GM18507 (cell line): ENCODE measurements at regions not wholly inside any gene's neighbourhood (a gene's known extent, or its start where the extent isn't known, plus 50 kb on each side); places are given as distances from the start of the nearest gene placed in this dataset.
"Not testable (repeated sequence)": the region's sequence is repeated elsewhere in the genome, so short reads cannot be mapped to it uniquely, and the experiment has no call there.

Source experiments
- DNase-seq: peaks from one replicate; pipeline ENCODE4 v3.0.0; 2011; ENCODE audit warnings: low read depth; ENCODE audit not compliant: insufficient read length; ENCODE audit errors: extremely low spot score
- FAIRE-seq: peaks from 2 replicates; lab custom pipeline; 2011; peaks lifted over from hg19 to GRCh38; lab: Jason Lieb, UNC

DNA sequence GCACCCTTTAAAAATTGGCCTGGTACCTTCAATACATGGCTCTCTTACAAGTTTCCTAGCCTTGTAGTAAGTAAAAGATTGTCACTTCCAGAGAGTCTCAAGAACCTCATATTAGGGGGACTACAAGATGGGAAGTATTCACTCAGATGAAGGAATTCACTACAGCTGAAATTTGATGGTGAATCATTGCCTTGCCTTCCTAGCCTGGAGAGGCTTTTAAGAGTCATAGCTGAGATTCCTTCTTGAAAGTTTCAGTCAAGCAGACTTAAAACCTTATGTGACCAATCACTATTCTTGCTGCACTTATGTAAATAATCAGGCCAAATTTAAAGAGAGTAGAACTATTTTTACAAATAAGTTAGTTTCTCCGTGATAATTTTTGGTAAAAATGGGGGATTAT is 451.6 kb downstream of the TRHDE start:
- DNase-seq (no peak), FAIRE-seq (no peak)

- no peak for FAIRE-seq
These were observed 457.4 kb downstream of the TRHDE start for GRCh38 chr12:72729451-72730010.

DNA sequence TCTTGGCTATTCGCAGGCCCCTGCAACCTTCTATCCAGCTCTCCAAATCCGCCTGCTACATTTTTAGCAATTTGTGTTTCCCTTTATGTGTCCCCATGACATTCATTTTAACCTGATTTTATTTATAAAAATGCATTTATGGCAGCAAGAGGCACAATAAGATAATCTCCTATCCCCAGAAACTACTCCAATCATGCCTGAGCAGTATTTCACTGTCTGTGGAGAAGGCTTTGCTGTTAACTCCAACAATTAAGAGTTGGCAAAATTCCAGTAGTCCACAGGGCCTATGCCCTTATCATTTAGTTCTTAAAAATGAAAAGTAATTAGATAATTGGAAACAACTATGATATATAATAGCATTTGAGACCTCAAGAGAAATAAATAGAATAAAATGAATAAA is 462.4 kb downstream of the TRHDE start:
- no peak for DNase-seq
- FAIRE-seq = no peak

More at GRCh38 chr12:72729451-72730010, 457.4 kb downstream of the TRHDE start:
- DNase-seq = no peak

DNA sequence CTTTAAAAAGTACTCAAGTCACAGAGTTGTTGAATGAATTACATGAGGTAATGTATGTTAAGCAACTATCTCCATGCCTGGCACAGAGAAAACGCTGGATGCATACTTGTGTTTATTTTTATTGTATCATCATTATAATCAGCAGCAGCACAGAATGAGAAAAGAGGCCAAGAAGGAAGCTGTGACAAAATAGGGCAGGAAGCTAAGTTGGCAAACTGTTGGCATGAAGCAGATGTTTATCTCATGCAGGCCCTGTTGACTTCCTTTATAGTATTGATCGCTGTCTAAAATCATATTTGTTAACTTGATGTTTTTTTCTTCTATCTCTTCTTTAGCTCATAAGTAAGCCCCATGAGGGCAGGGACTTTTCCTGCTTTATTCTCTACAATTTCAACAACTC is 466.6 kb downstream of the TRHDE start:
- DNase-seq (no peak), FAIRE-seq (no peak)

- FAIRE-seq = no peak
These were observed 467.9 kb downstream of the TRHDE start for GRCh38 chr12:72740064-72740463.

GRCh38 chr12:72742568-72742967 is 470.4 kb downstream of the TRHDE start:
- FAIRE-seq (no peak), DNase-seq (no peak)

More at GRCh38 chr12:72740064-72740463, 467.9 kb downstream of the TRHDE start:
- no peak for DNase-seq

DNA sequence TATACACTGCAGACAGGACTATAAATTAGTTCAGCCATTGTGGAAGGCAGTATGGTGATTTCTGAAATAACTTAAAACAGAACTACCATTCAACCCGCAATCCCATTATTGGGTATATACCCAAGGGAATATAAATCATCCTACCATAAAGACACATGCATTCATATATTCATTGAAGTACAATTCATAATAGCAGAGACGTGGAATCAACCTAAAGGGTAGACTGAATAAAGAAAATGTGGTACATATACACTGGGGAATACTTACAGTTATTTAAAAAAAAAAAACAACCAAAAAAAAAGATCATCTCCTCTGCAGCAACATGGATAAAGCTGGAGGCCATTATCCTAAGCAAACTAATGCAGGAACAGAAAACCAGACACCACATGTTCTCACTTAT is 473.9 kb downstream of the TRHDE start:
- no peak for FAIRE-seq
- DNase-seq = no peak

DNA sequence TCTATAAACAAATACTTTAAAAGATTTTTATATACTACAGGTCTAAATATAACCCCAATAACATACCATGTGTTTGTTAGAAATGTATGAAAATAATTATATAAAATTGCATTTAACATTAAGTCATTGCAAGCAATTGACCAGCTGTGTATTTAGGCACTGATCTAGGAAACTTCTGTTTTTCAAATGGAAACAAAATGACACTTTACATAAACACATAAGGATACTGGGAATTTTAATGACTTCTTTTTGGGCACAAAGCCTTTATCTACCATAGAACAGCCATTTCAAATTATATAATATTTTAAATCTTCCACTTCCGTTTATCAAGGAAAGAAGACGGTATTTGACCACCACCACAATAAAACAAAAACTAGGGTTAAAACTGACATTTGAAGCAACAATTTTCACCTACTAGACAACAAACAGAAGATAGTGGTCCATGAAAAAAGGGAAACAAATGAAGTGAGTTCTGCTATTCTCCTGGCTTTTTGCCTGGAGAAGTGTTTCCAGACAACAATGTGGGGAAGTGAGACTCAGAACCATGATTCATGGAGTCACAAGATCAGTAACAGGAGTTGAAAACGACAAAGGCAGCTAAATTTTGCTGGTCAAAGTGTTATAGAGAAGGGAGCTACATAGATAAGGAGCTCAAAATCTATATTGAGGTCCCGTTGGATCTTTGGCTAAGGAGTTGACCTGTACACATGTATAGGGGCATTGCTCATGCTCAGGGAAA is 475.1 kb downstream of the TRHDE start:
- no peak for FAIRE-seq
- DNase-seq = no peak

GRCh38 chr12:72748971-72749370 is 476.8 kb downstream of the TRHDE start:
- FAIRE-seq (no peak), DNase-seq (no peak)

- DNase-seq (no peak), FAIRE-seq (no peak)
These were observed 481.4 kb downstream of the TRHDE start for GRCh38 chr12:72753571-72753970.

GRCh38 chr12:72754026-72754425 is 481.9 kb downstream of the TRHDE start:
- DNase-seq, FAIRE-seq: not testable (repeated sequence)

GRCh38 chr12:72766517-72766916 is 494.3 kb downstream of the TRHDE start:
- DNase-seq (no peak), FAIRE-seq (no peak)

DNA sequence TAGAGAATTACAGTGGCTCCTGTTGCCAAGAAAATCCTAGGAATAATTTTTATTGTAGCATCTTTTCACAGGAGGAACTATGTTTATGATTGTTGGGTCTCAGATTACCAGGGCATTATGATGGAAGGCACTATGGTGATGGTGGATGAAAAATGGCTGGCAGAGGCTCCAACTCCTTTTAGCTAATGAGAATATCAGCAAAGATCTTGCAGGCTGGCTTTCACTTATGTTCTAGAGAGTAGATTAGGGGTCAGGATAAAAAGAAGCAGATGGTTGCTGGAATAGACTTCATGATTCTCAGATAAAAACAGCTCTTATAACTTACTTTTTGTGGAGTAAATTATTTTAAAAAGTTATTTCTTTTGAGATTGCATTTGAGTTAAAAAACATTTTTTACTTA is 501.9 kb downstream of the TRHDE start:
- FAIRE-seq (no peak), DNase-seq (no peak)

DNA sequence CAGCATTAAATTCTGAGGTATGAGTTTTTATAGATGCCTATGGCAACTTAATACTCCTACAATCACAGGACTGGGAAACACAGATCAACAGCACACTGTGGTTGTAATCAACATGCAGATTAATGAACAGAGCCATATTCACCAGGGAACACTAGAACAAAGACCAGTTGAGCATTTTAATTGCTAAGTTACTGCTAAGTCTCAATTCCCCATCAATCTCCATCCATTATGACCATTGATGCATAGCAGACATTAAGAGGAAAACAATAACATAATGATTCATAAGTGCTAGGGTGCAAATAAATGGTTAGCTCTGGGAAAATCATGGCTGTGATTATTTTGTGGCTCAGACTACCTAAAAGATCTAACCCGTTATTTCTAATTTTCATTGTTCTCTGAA is 505.6 kb downstream of the TRHDE start:
- FAIRE-seq = no peak
- DNase-seq = no peak

GRCh38 chr12:72790273-72790672 is 518.1 kb downstream of the TRHDE start:
- FAIRE-seq = no peak
- DNase-seq = no peak

- DNase-seq (no peak), FAIRE-seq (no peak)
These were observed 520.7 kb downstream of the TRHDE start for GRCh38 chr12:72792889-72793288.

- DNase-seq (no peak), FAIRE-seq (no peak)
These were observed 521.6 kb downstream of the TRHDE start for GRCh38 chr12:72793796-72794195.

GRCh38 chr12:72815421-72815820 is 543.3 kb downstream of the TRHDE start:
- no peak for DNase-seq
- no peak for FAIRE-seq

- DNase-seq = no peak
- FAIRE-seq = no peak
These were observed 556.6 kb downstream of the TRHDE start for GRCh38 chr12:72828662-72829324.

GRCh38 chr12:72829838-72830237 is 557.7 kb downstream of the TRHDE start:
- FAIRE-seq = no peak

GRCh38 chr12:72832024-72832423 is 559.9 kb downstream of the TRHDE start:
- no peak for FAIRE-seq
- no peak for DNase-seq

More at GRCh38 chr12:72829838-72830237, 557.7 kb downstream of the TRHDE start:
- no peak for DNase-seq
